HG03280 (cell line): ENCODE measurements at regions not wholly inside any gene's neighbourhood (a gene's known extent, or its start where the extent isn't known, plus 50 kb on each side); places are given as distances from the start of the nearest gene placed in this dataset.
"Not testable (repeated sequence)": the region's sequence is repeated elsewhere in the genome, so short reads cannot be mapped to it uniquely, and the experiment has no call there.

Source experiments
- ATAC-seq: cut with Tn5 transposase; IDR thresholded peaks from one replicate; pipeline ENCODE4 v1.9.1; 2021; ENCODE audit warnings: mild to moderate bottlenecking, moderate library complexity; ENCODE audit not compliant: unreplicated experiment

GRCh38 chr5:36521838-36522745 is 84.3 kb upstream of the SLC1A3 start:
- ATAC-seq: no peak

GRCh38 chr5:36522746-36523065 is 83.7 kb upstream of the SLC1A3 start:
- ATAC-seq: no peak

GRCh38 chr5:36523450-36523849 is 83.0 kb upstream of the SLC1A3 start:
- no peak for ATAC-seq

GRCh38 chr5:36523926-36524325 is 82.5 kb upstream of the SLC1A3 start:
- ATAC-seq: no peak

GRCh38 chr5:36526537-36526936 is 79.9 kb upstream of the SLC1A3 start:
- ATAC-seq: no peak

- ATAC-seq: no peak
These were observed 77.8 kb upstream of the SLC1A3 start for GRCh38 chr5:36528588-36528987.

GRCh38 chr5:36529142-36529541 is 77.3 kb upstream of the SLC1A3 start:
- no peak for ATAC-seq

GRCh38 chr5:36530215-36530614 is 76.2 kb upstream of the SLC1A3 start:
- no peak for ATAC-seq

- no peak for ATAC-seq
These were observed 75.0 kb upstream of the SLC1A3 start for GRCh38 chr5:36531401-36531800.

- ATAC-seq: no peak
These were observed 71.0 kb upstream of the SLC1A3 start for GRCh38 chr5:36535378-36535777.

GRCh38 chr5:36535859-36536615 is 70.4 kb upstream of the SLC1A3 start:
- ATAC-seq: no peak

- no peak for ATAC-seq
These were observed 69.8 kb upstream of the SLC1A3 start for GRCh38 chr5:36536616-36537005.

GRCh38 chr5:36537724-36538123 is 68.7 kb upstream of the SLC1A3 start:
- no peak for ATAC-seq

- no peak for ATAC-seq
These were observed 53.6 kb upstream of the SLC1A3 start for GRCh38 chr5:36552651-36553393.

GRCh38 chr5:36555035-36555434 is 51.4 kb upstream of the SLC1A3 start:
- ATAC-seq: not testable (repeated sequence)
